ENCODE measurements at regions not wholly inside any gene's neighbourhood (a gene's known extent, or its start where the extent isn't known, plus 50 kb on each side); places are given as distances from the start of the nearest gene placed in this dataset.
"Not testable (repeated sequence)": the region's sequence is repeated elsewhere in the genome, so short reads cannot be mapped to it uniquely, and the experiment has no call there.

DNA sequence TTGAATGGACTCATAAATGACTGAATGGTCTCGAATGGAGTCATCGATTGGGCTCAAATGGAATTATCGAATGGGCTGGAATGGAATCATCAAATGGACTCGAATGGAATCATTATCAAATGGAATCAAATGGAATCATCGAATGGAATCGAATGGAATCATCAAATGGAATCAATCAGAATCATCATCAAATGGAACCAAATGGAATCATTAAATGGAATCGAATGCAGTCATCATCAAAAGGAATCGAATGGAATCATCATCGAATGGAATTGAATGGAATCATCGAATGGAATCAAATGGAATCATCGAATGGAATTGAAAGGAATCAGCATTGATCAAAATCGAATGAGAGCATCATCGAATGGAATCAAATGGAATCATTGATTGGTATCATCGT lies 1114.9 kb downstream of the RPIA start:
- TF ChIP-seq POLR2AphosphoS5 (IDR thresholded peaks at IDR 0.05; ENCODE audit: borderline replicate concordance, low read depth, low read length); EZH2 (IDR thresholded peaks at IDR 0.05); FOXP2 (optimal IDR thresholded peaks at IDR 0.05; ENCODE audit: control extremely low read depth, extremely low read length, insufficient read depth): not testable (repeated sequence)

Measured in SK-N-MC (cell line).